Stomach (tissue), 8 donors: ENCODE measurements at regions not wholly inside any gene's neighbourhood (a gene's known extent, or its start where the extent isn't known, plus 50 kb on each side); places are given as distances from the start of the nearest gene placed in this dataset.

ENCODE experiments used
- DNase-seq, 2 donors: peaks; one replicate each; pipeline versions ENCODE4 v3.0.0 to v3.0.0-alpha.2; 2013 to 2019
- H3K27ac ChIP-seq, 5 donors: fragments of 200-600 bp in 4 of 5; sonication (generic) in 4 of 5; one replicate each; pipeline ENCODE4 v1.5.1; 2013 to 2019; ENCODE audit warnings: mild to moderate bottlenecking in 1 of 5, moderate library complexity in 1 of 5
- H3K27me3 ChIP-seq, 3 donors: fragments of 200-600 bp; sonication (generic); one replicate each; pipeline ENCODE4 v1.5.1; 2017 to 2019; ENCODE audit warnings: mixed run types in 1 of 3
- H3K36me3 ChIP-seq, 4 donors: fragments of 200-600 bp; sonication (generic); 1 replicate in 3 of 4; 2 replicates in 1 of 4; pipeline ENCODE4 v1.5.1; 2016 to 2019
- H3K4me1 ChIP-seq, 4 donors: fragments of 200-600 bp; sonication (generic); one replicate each; pipeline ENCODE4 v1.5.1; 2016 to 2019
- H3K4me3 ChIP-seq, 4 donors: fragments of 200-600 bp; sonication (generic) in 3 of 4; one replicate each; pipeline ENCODE4 v1.5.1; 2016 to 2019; ENCODE audit warnings: mild to moderate bottlenecking in 1 of 4
- H3K9me3 ChIP-seq, 4 donors: fragments of 200-600 bp; sonication (generic); one replicate each; pipeline ENCODE4 v1.5.1; 2016 to 2019
- EP300 ChIP-seq: sonication (generic); formaldehyde crosslinking; IDR thresholded peaks from one replicate; pipeline ENCODE4 v1.6.1; 2017; ENCODE audit warnings: antibody characterized with exemption
- POLR2A ChIP-seq, 4 donors: fragments of 450-650 bp; IDR thresholded peaks; one replicate each; pipeline ENCODE4 v1.6.1; 2016; ENCODE audit warnings: antibody characterized with exemption in 4 of 4, control low read depth in 2 of 4, mild to moderate bottlenecking in 1 of 4, moderate library complexity in 1 of 4
- POLR2AphosphoS5 ChIP-seq, 3 donors: sonication (generic); formaldehyde crosslinking; IDR thresholded peaks; one replicate each; pipeline ENCODE4 v1.6.1; 2016; ENCODE audit warnings: antibody characterized with exemption in 3 of 3
- WGBS, 5 donors: extraction: QIAGEN DNeasy Blood & Tissue Kit in 3 of 5; methylation state at CpG; one replicate each; pipeline versions ENCODE4 v1.1.5 to v1.1.7; 2013 to 2018; 5-methylcytosine and 5-hydroxymethylcytosine counted together
- intact Hi-C: fragments of 100-400 bp; cut with DNase I; formaldehyde crosslinking; loops from one replicate; pipeline ENCODE4 v1.15.1; 2023; ENCODE audit warnings: low total_unique reads
- TF ChIP-seq, protein P1 (sequence below), 7 experiments: fragments of 450-650 bp in 4 of 7; fragments of 200-600 bp in 3 of 7; sonication (generic) in 3 of 7; IDR thresholded peaks; one replicate each; pipeline ENCODE4 v1.5.1; 2016 to 2019; ENCODE audit warnings: antibody characterized with exemption in 7 of 7, control low read depth in 2 of 7, mild to moderate bottlenecking in 1 of 7
- donor health status: healthy with polysubstance abuse.
- donor health status: Bipolar disorder and iron deficiency.
- donor health status: healthy.

DNA sequence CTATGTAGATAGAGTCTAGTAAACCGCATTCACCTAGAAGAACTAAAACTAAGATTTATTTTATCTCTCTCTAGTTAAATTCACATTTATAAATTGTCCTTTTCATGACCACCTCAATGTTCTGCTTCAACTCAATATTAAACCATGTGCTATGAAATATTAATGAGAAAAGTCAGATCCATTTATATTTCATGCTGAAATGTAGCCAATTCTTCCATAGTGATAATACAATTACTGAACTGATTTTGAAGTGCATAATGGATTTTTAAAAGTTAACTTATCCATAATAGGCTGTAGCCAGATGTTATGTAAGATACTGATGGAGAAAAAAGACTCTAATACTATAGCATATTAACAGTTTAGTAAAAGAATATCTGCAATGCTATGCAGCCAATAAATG is 479.7 kb upstream of the PCDH15 start:
- 87 to 100% (median 95%) methylated on average over 1 of the region's 1 CpG for WGBS, 5 donors
- no peaks in the 10 kb centered on the region for H3K4me1 ChIP-seq
- TF ChIP-seq POLR2AphosphoS5 (IDR thresholded peaks at IDR 0.05) (no peak), EP300 (no peak), POLR2A (IDR thresholded peaks at IDR 0.05) (no peak)
- TF ChIP-seq, protein P1, sequence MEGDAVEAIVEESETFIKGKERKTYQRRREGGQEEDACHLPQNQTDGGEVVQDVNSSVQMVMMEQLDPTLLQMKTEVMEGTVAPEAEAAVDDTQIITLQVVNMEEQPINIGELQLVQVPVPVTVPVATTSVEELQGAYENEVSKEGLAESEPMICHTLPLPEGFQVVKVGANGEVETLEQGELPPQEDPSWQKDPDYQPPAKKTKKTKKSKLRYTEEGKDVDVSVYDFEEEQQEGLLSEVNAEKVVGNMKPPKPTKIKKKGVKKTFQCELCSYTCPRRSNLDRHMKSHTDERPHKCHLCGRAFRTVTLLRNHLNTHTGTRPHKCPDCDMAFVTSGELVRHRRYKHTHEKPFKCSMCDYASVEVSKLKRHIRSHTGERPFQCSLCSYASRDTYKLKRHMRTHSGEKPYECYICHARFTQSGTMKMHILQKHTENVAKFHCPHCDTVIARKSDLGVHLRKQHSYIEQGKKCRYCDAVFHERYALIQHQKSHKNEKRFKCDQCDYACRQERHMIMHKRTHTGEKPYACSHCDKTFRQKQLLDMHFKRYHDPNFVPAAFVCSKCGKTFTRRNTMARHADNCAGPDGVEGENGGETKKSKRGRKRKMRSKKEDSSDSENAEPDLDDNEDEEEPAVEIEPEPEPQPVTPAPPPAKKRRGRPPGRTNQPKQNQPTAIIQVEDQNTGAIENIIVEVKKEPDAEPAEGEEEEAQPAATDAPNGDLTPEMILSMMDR (IDR thresholded peaks at IDR 0.05) = no peak
- peaks cover 0 to 8% (median 0%) of the 10 kb centered on the region in 4 donors for H3K9me3 ChIP-seq
- H3K36me3 ChIP-seq = no peaks in the 10 kb centered on the region
- intact Hi-C loops = no loop called here
- no peak overlapping the region for H3K4me3 ChIP-seq
- H3K27me3 ChIP-seq = no peaks in the 10 kb centered on the region
- DNase-seq = no peak
- no peak overlapping the region for H3K27ac ChIP-seq

DNA sequence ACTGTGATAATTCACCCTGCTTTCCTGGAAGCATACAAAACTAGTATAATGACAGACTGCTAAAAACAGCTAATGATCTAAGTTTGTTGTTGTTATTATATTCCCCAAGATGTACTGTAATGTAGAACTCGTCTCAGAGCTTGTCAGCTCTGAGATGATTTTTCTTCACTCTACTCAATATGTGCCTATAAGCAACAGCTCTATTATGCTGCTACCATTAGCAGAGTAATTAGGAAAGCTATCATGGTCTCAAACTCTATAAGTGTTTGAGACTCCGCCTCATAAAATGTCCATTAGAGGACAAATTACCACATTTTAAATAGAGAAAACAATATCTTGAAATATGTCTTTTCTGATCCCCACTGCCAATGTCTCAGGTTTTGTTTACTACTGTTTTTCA is 476.5 kb upstream of the PCDH15 start:
- 66 to 83% (median 76%) methylated on average over 2 of the region's 2 CpGs for WGBS, 5 donors
- no peak overlapping the region for H3K4me3 ChIP-seq
- TF ChIP-seq POLR2A (IDR thresholded peaks at IDR 0.05) (no peak), POLR2AphosphoS5 (IDR thresholded peaks at IDR 0.05) (no peak), EP300 (no peak)
- TF ChIP-seq, protein P1 (IDR thresholded peaks at IDR 0.05) = no peak
- DNase-seq = no peak
- no peaks in the 10 kb centered on the region for H3K27me3 ChIP-seq
- intact Hi-C loops = no loop called here
- no peaks in the 10 kb centered on the region for H3K4me1 ChIP-seq
- no peak overlapping the region for H3K27ac ChIP-seq
- H3K9me3 ChIP-seq = no peaks in the 10 kb centered on the region
- no peaks in the 10 kb centered on the region for H3K36me3 ChIP-seq

DNA sequence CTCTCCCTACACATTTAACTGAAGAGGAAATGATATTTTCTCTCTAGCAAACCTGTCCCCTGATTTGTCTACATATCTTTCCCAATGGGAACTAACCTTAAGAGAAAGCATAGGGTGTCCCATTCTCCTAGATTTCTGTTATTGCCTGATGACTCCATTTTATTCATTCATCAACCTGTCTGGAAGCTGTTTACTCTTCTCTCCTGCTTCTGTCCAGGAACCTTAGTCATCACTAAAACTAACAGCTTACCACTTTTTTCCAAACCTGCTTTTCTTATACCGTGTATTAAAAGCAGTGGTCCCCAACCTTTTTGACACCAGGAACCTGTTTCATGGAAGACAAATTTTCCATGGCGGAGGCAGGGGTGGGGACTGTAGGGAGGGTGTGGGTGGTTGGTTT is 473.3 kb upstream of the PCDH15 start:
- no peaks in the 10 kb centered on the region for H3K9me3 ChIP-seq
- TF ChIP-seq EP300 (no peak), POLR2AphosphoS5 (IDR thresholded peaks at IDR 0.05) (no peak), POLR2A (IDR thresholded peaks at IDR 0.05) (no peak)
- TF ChIP-seq, protein P1 (IDR thresholded peaks at IDR 0.05) = no peak
- no peak for DNase-seq
- no peaks in the 10 kb centered on the region for H3K36me3 ChIP-seq
- no peak overlapping the region for H3K27ac ChIP-seq
- 37 to 76% (median 54%) methylated on average over 2 of the region's 2 CpGs for WGBS, 5 donors
- intact Hi-C loops = no loop called here
- no peak overlapping the region for H3K4me3 ChIP-seq
- H3K27me3 ChIP-seq = no peaks in the 10 kb centered on the region
- H3K4me1 ChIP-seq = no peaks in the 10 kb centered on the region

DNA sequence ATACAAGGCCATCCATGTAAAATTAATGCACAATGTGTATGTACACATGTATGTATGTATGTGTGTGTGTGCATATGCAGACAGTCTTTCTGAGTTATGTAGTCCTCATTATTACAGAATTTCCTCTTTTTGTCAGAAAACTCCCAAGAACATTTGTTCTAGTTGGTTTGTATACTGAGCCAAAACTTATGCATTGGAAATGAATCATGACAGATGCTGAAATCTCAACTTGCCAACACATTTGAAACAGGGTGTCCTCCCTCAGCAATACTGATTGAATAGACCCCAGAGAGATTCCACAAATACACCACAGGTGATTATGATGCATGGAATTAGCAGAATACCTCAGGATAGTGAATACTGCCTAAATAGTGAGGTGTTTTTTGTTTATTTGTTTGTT is 472.9 kb upstream of the PCDH15 start:
- no peak for DNase-seq
- Histone ChIP-seq H3K9me3 (no peaks in the 10 kb centered on the region), H3K4me3 (no peak overlapping the region), H3K36me3 (no peaks in the 10 kb centered on the region), H3K27me3 (no peaks in the 10 kb centered on the region), H3K4me1 (no peaks in the 10 kb centered on the region), H3K27ac (no peak overlapping the region)
- intact Hi-C loops = no loop called here
- TF ChIP-seq EP300 (no peak), POLR2A (IDR thresholded peaks at IDR 0.05) (no peak), POLR2AphosphoS5 (IDR thresholded peaks at IDR 0.05) (no peak)
- TF ChIP-seq, protein P1 (IDR thresholded peaks at IDR 0.05) = no peak
